ENCODE measurements at regions not wholly inside any gene's neighbourhood (a gene's known extent, or its start where the extent isn't known, plus 50 kb on each side); places are given as distances from the start of the nearest gene placed in this dataset.

DNA sequence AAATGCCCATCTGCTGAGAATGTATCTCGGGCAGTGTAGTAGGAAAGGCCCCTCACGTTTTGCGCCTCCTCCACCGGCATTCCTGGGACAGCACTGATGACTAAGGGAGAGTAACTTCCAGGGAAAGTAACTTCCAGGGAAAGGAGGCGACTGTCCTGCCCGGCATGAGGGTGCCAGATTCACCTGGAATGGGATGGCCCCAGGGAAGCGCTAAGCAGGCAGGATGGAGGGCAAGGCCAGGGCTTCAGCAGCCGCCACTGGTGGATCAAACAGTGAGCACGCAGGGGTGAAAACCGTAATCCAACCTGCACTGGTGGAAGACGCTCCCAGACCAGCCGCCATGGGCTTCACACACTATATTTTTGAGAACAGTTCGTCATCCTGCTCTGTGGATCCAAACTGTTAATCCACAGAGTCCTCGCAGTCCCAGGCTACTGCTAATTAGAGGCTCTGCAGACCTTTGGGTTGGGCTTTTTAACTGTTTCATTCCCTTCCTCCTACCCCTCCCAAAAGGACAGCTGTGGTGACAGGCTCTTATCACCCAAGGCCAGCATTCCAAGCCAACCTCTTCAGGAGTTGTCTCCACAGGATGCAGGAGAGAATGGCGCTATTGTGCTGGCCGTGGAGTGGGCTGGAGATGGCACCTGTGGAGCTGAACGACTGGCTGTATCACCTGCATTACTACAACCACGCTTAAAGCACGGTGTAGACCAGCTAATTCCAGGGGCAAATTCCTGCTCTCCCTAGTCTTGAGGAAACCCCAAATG lies 178.9 kb downstream of the DLL1 start:
- no peak overlapping the region for H3K4me3 ChIP-seq (ENCODE audit: low read depth, low read length)
- TF ChIP-seq, protein P1, sequence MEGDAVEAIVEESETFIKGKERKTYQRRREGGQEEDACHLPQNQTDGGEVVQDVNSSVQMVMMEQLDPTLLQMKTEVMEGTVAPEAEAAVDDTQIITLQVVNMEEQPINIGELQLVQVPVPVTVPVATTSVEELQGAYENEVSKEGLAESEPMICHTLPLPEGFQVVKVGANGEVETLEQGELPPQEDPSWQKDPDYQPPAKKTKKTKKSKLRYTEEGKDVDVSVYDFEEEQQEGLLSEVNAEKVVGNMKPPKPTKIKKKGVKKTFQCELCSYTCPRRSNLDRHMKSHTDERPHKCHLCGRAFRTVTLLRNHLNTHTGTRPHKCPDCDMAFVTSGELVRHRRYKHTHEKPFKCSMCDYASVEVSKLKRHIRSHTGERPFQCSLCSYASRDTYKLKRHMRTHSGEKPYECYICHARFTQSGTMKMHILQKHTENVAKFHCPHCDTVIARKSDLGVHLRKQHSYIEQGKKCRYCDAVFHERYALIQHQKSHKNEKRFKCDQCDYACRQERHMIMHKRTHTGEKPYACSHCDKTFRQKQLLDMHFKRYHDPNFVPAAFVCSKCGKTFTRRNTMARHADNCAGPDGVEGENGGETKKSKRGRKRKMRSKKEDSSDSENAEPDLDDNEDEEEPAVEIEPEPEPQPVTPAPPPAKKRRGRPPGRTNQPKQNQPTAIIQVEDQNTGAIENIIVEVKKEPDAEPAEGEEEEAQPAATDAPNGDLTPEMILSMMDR (IDR thresholded peaks at IDR 0.05; ENCODE audit: low read depth, low read length, missing control alignments) = no peak
- in situ Hi-C loops (cut with HindIII; ENCODE audit: low sequenced_read_pairs) = no loop called here
- DNase-seq (ENCODE audit: low read depth) = no peak

DNA sequence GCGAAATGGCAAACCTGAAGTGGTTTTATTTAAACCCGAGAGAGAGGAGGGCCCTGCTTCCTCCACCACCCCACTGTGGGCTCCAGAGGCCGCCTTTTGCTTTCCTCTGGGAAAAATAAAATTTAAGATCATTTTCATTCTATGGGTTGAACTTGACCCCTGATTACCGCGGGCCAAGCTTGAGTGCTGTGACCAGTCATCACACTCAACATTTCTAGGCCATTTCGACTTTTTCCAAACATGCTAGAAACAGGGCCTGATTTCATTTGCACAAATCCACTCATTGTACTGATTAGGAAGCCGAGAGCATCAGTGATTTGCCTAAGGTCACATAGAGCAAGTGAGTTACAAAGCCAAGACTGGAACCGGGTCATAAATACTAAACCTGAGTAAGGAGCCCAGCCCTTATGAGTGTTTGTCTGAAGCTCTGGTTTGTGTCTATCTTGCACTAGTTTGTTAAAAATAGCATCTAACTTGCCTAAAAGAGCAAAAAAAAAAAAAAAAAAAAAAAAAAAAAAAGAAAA lies 179.7 kb downstream of the DLL1 start:
- no peak for DNase-seq (ENCODE audit: low read depth)
- in situ Hi-C loops (cut with HindIII; ENCODE audit: low sequenced_read_pairs) = no loop called here
- TF ChIP-seq, protein P1 (IDR thresholded peaks at IDR 0.05; ENCODE audit: low read depth, low read length, missing control alignments) = no peak
- no peak overlapping the region for H3K4me3 ChIP-seq (ENCODE audit: low read depth, low read length)

DNA sequence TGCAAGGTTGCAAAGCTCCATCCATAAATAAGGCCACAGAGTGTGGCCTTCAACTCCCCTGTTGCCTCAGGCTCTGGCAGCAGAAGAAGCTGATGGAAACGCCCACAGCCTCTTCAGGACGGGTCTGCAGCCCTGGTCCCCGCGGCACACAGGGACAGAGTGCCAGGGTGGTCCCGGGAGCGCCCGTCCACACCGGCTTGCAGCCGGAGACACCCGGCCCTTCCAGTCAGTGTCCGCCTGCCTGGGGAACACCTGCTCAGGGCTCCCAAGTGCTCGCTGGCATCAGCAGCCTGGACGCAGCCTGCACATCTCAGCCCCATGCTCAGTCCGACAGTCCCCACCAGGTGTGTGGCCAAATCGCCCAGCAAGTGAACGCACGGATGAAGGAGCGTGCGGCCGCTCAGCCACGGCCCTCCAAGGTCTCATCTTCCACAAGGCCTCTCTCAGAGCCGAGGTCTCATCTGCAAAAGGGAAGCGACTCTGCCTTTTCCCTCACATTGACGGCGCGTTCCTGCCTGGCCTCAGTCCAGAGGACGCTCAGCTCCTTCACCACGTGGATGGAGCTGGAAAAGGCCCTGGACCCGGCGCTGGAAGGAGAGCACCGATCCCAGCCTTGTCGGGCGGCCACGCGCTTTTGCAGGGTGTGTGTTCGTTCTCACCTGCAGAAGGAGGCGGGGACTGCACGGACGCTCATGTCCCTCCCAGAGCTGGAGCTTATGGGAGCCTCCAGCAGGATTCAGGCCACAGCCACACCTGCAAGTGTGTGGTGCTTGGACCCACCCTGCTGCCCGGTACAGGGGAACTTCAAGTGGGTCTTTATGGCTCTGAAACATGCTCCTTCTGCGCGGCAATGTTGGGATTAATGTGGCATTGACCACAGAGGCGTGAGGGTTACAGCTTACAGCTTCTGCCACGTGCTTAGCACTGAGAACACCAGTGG lies 180.4 kb downstream of the DLL1 start:
- no peak for DNase-seq (ENCODE audit: low read depth)
- in situ Hi-C loops (cut with HindIII; ENCODE audit: low sequenced_read_pairs) = no loop called here
- TF ChIP-seq, protein P1 (IDR thresholded peaks at IDR 0.05; ENCODE audit: low read depth, low read length, missing control alignments) = no peak
- H3K4me3 ChIP-seq (ENCODE audit: low read depth, low read length) = no peak overlapping the region

DNA sequence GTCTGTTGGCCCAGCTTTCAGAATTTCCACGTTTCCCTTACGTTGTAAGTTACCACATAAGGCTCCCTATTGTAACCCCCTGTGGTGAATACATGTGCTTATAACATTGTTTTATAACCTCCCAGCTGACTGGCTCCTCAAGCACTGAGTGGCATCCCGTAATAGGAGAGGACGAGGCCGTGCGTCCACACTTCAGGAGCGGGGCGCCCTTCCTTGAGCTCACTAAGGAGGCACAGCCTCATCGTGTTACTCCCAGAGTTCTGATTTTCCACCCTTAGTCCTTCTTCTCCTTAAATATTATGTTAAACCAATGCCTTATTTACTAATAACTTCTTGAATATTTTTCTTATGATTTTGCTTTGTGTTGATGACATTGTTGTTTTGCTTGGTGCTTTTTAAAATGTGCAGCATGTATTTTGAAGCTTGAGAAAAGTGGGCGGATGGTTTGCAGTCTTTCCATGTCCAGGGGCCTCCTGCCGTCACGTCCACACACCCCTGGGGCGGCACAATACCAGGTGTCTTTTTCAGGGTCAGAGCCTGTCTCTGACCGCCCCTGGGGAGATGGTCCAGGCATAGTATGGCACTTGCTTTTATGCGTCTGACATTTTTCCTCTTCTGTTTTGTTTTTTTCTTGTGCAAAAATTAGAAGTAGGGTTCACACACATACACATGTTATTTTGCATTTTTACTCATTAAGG lies 181.8 kb downstream of the DLL1 start:
- DNase-seq (ENCODE audit: low read depth) = no peak
- no peak overlapping the region for H3K4me3 ChIP-seq (ENCODE audit: low read depth, low read length)
- in situ Hi-C loops (cut with HindIII; ENCODE audit: low sequenced_read_pairs) = loop anchor here (10.0 kb wide), 2 partner anchors 144 to 214 kb away; no protein-coding TSS in a partner anchor
- TF ChIP-seq, protein P1 (IDR thresholded peaks at IDR 0.05; ENCODE audit: low read depth, low read length, missing control alignments) = no peak

DNA sequence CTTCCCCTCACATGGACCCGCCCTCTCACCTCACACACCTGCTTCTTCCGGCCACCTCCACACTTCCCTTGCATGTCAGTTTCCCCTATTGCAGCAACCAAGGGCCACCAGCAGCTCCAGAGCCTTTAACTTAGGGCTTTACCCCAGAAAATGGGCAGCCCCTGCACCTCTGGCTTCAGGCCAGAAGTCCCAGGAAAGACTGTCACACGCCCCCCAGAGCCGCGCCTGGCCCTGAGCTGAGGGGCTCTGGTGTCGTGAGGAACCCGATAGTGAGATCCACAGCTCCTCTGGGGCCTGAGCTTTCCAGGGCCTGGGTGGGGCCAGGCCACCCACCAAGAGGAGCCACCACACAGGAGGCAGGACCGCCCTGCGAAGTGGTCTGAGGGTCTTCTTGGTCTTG lies 182.4 kb downstream of the DLL1 start:
- in situ Hi-C loops (cut with HindIII; ENCODE audit: low sequenced_read_pairs) = loop anchor here (10.0 kb wide), 2 partner anchors 144 to 214 kb away; no protein-coding TSS in a partner anchor
- H3K4me3 ChIP-seq (ENCODE audit: low read depth, low read length) = no peak overlapping the region
- TF ChIP-seq, protein P1 (IDR thresholded peaks at IDR 0.05; ENCODE audit: low read depth, low read length, missing control alignments) = no peak
- DNase-seq (ENCODE audit: low read depth) = no peak

Data from astrocyte of the cerebellum (primary cell).